Caco-2 (cell line): ENCODE measurements at regions not wholly inside any gene's neighbourhood (a gene's known extent, or its start where the extent isn't known, plus 50 kb on each side); places are given as distances from the start of the nearest gene placed in this dataset.

Source experiments
- BruUV-seq: library from RNA; stranded (reverse); fragments of 400-500 nt; replicated peaks from 2 replicates; lab custom pipeline; 2021; lab: Mats Ljungman, UMichigan
- CTCF ChIA-PET: fragments of 300-600 bp; sonication (Branson Sonifier 250); formaldehyde crosslinking; loops from one replicate; lab custom pipeline; 2022; ENCODE audit warnings: antibody characterized with exemption; lab: Charles Lee
- POLR2A ChIA-PET: fragments of 300-600 bp; sonication (Branson Sonifier 250); formaldehyde crosslinking; loops from one replicate; lab custom pipeline; 2022; ENCODE audit warnings: antibody characterized with exemption; lab: Charles Lee
- DNase-seq, 2 experiments: peaks; one replicate each; pipeline versions ENCODE4 v3.0.0 to v3.0.0-alpha.2; 2020 to 2022
- H3K27me3 ChIP-seq: replicated peaks from 2 replicates; pipeline ENCODE4 v1.6.0; 2011; ENCODE audit warnings: low read length; ENCODE audit not compliant: control insufficient read depth, insufficient read depth
- H3K36me3 ChIP-seq: 2 replicates; pipeline ENCODE4 v1.5.1; 2011; ENCODE audit warnings: low read length; ENCODE audit not compliant: control insufficient read depth, insufficient read depth
- H3K4me1 ChIP-seq: fragments of 250-450 bp; sonication (Bioruptor Pico); 2 replicates; pipeline ENCODE4 v1.5.1; 2020; ENCODE audit warnings: mild to moderate bottlenecking
- H3K4me3 ChIP-seq: 2 replicates; pipeline ENCODE4 v1.5.1; 2011; ENCODE audit warnings: low read depth, mild to moderate bottlenecking, control low read depth, low read length
- H3K9me3 ChIP-seq: fragments of 250-450 bp; sonication (Bioruptor Pico); 2 replicates; pipeline ENCODE4 v1.5.1; 2020; ENCODE audit warnings: mild to moderate bottlenecking, moderate library complexity
- H3K27ac Mint-ChIP-seq: one replicate; pipeline ENCODE4 v1.8.0; 2022; ENCODE audit warnings: mixed read lengths; ENCODE audit not compliant: unreplicated experiment
- H3K27me3 Mint-ChIP-seq: one replicate; pipeline ENCODE4 v1.8.0; 2022; ENCODE audit warnings: mixed read lengths; ENCODE audit not compliant: insufficient read depth, unreplicated experiment
- H3K36me3 Mint-ChIP-seq: one replicate; pipeline ENCODE4 v1.8.0; 2022; ENCODE audit warnings: mild to moderate bottlenecking, mixed read lengths; ENCODE audit not compliant: insufficient read depth, unreplicated experiment
- H3K4me1 Mint-ChIP-seq: one replicate; pipeline ENCODE4 v1.8.0; 2022; ENCODE audit warnings: low read depth, mixed read lengths; ENCODE audit not compliant: unreplicated experiment
- H3K4me3 Mint-ChIP-seq: one replicate; pipeline ENCODE4 v1.8.0; 2022; ENCODE audit warnings: mild to moderate bottlenecking, moderate library complexity, mixed read lengths; ENCODE audit not compliant: unreplicated experiment
- H3K9me3 Mint-ChIP-seq: one replicate; pipeline ENCODE4 v1.8.0; 2022; ENCODE audit warnings: mixed read lengths; ENCODE audit not compliant: unreplicated experiment
- CTCF ChIP-seq, 2 experiments: fragments of 200-600 bp in 1 of 2; IDR thresholded peaks; 1 replicate in 1 of 2; 2 replicates in 1 of 2; pipeline versions ENCODE4 v1.5.1 to v1.8.0; 2011 to 2022; ENCODE audit warnings: antibody characterized with exemption in 1 of 2, control low read depth in 1 of 2, inconsistent platforms in 1 of 2, low read depth in 1 of 2, low read length in 1 of 2, mild to moderate bottlenecking in 1 of 2, moderate library complexity in 1 of 2; ENCODE audit not compliant: insufficient read depth in 1 of 2, severe bottlenecking in 1 of 2, unreplicated experiment in 1 of 2
- intact Hi-C: fragments of 100-400 bp; cut with micrococcal nuclease; formaldehyde crosslinking; loops from one replicate; pipeline ENCODE4 v1.10.0; 2022; ENCODE audit not compliant: unreplicated experiment

- no TSS peak for BruUV-seq
- Mint-ChIP-seq H3K27me3 (no peaks in the 10 kb centered on the region), H3K36me3 (no peaks in the 10 kb centered on the region), H3K9me3 (peaks cover 26% of the 10 kb centered on the region), H3K27ac (no peak overlapping the region), H3K4me1 (peaks cover 6% of the 10 kb centered on the region), H3K4me3 (no peak overlapping the region)
- H3K36me3 ChIP-seq, result no peaks in the 10 kb centered on the region
- TF ChIP-seq CTCF (IDR thresholded peaks at IDR 0.05; ENCODE audit: insufficient read depth in 1 of 2, low read depth in 1 of 2, low read length in 1 of 2, severe bottlenecking in 1 of 2, unreplicated experiment in 1 of 2), result no peak
- no peaks in the 10 kb centered on the region for H3K27me3 ChIP-seq
- H3K9me3 ChIP-seq, result no peaks in the 10 kb centered on the region; the same call in 1 of the 2 replicates
- CTCF ChIA-PET, result no interaction called here
- intact Hi-C loops, result no loop called here
- DNase-seq, result no peak
- H3K4me1 ChIP-seq, result peaks cover 24% of the 10 kb centered on the region
- POLR2A ChIA-PET, result no interaction called here
- H3K4me3 ChIP-seq, result no peak overlapping the region
Measured at GRCh38 chr12:90896821-90897220, 58.2 kb downstream of the CCER1 start.

GRCh38 chr12:90896164-90896563, 58.8 kb downstream of the CCER1 start:
- H3K27me3 ChIP-seq, result no peaks in the 10 kb centered on the region
- H3K4me1 Mint-ChIP-seq, result peaks cover 6% of the 10 kb centered on the region
- H3K27ac Mint-ChIP-seq, result no peak overlapping the region
- no peaks in the 10 kb centered on the region for H3K36me3 ChIP-seq
- no peak for DNase-seq
- CTCF ChIA-PET, result no interaction called here
- H3K27me3 Mint-ChIP-seq, result no peaks in the 10 kb centered on the region
- no peak for TF ChIP-seq CTCF (IDR thresholded peaks at IDR 0.05; ENCODE audit: insufficient read depth in 1 of 2, low read depth in 1 of 2, low read length in 1 of 2, severe bottlenecking in 1 of 2, unreplicated experiment in 1 of 2)
- peaks cover 32% of the 10 kb centered on the region for H3K9me3 Mint-ChIP-seq
- H3K9me3 ChIP-seq, result no peaks in the 10 kb centered on the region; the same call in 1 of the 2 replicates
- no peak overlapping the region for H3K4me3 ChIP-seq
- no TSS peak for BruUV-seq
- no peak overlapping the region for H3K4me3 Mint-ChIP-seq
- intact Hi-C loops, result no loop called here
- POLR2A ChIA-PET, result no interaction called here
- H3K4me1 ChIP-seq, result peaks cover 24% of the 10 kb centered on the region
- no peaks in the 10 kb centered on the region for H3K36me3 Mint-ChIP-seq

- Mint-ChIP-seq H3K9me3 (peaks cover 44% of the 10 kb centered on the region), H3K4me1 (peaks cover 6% of the 10 kb centered on the region), H3K27ac (no peak overlapping the region), H3K36me3 (no peaks in the 10 kb centered on the region), H3K4me3 (no peak overlapping the region), H3K27me3 (no peaks in the 10 kb centered on the region)
- ChIA-PET POLR2A (no interaction called here), CTCF (no interaction called here)
- no peak overlapping the region for H3K4me3 ChIP-seq
- TF ChIP-seq CTCF (IDR thresholded peaks at IDR 0.05; ENCODE audit: insufficient read depth in 1 of 2, low read depth in 1 of 2, low read length in 1 of 2, severe bottlenecking in 1 of 2, unreplicated experiment in 1 of 2), result no peak
- intact Hi-C loops, result no loop called here
- no TSS peak for BruUV-seq
- peaks cover 5% of the 10 kb centered on the region for H3K4me1 ChIP-seq
- H3K27me3 ChIP-seq, result no peaks in the 10 kb centered on the region
- H3K9me3 ChIP-seq, result no peaks in the 10 kb centered on the region
- DNase-seq, result no peak
- H3K36me3 ChIP-seq, result no peaks in the 10 kb centered on the region
Measured at GRCh38 chr12:90888316-90888715, 66.7 kb downstream of the CCER1 start.
